DMS 273 (cell line): ENCODE measurements at regions not wholly inside any gene's neighbourhood (a gene's known extent, or its start where the extent isn't known, plus 50 kb on each side); places are given as distances from the start of the nearest gene placed in this dataset.

Experiments used
- DNase-seq: peaks from one replicate; lab custom pipeline; 2025; ENCODE audit not compliant: unreplicated experiment; lab: John Stamatoyannopoulos, UW

DNA sequence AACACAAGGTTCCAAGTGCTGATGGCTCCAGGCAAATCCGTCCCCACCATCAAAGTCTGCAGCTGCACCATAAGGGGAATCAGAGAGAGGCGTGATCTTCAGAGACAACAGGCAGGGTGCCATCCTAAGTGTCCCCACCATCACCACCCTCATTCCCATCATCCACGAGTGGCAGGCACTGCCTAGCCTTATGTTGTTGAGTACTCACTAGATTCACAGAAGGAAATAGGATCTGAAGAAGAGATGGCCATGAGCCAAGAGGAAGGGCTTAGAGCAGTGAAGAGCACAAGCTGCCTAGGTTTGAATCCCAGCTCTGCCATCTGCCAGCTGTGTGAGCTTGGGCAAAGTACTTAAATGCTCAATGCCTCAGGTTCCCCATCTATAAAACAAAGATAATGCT lies 207.3 kb upstream of the CSF3R start:
- peak; percentile 80 for DNase-seq

DNA sequence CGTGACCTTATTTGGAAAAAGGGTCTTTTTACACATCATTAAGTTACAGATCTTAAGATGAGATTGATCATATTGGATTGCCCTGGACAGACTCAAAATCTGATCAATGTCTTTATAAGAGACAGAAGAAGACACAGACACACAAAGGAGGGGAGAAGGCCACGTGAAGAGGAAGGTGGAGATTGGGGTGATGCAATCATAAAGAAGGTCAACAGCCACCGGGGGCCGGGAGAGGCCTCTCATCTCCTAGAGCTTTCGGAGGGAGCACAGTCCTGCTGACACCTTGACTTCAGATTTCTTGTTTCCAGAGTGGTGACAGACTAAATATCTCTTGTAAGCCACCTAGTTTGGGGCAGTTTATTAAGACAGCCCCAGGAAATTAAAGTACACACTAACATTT lies 204.6 kb upstream of the CSF3R start:
- no peak for DNase-seq

GRCh38 chr1:36675931-36676562 lies 193.3 kb upstream of the CSF3R start:
- no peak for DNase-seq

DNA sequence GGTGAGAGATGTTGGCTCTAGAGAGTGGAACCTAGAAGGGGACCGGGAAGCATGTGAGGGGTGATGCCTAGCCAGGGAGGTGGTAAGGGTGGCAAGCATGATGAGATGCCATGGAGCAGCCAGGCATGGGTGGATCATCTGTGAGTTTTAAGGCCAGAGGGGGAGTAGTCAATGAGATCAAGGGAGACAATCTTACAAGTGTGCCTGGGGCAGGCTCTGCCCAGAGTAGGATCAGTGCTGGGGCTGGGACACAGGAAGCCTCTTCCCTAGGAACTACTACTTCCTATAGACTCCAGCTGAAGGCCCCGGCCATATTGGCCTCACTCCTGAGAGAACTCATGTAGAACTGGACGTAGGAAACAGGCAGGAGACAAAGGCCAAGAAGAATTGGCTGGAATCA lies 192.4 kb upstream of the CSF3R start:
- no peak for DNase-seq

DNA sequence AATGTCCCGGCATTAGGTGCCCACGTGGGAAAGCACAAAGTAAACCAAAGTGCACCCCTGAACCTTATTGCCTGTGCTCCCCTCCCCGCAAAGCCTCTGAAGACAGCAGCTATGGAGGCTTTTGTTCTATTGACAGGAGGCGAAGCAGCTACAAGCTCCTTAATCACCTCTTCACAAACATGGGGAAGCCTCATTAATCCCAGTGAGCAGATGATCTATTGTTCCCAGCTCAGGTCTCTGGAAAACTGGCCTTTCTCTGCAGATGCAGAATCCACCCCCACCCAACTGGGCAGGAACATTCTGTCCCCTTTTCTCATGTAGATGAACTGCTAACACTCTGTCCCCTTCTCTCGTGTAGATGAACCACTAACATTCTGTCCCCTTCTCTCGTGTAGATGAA lies 190.5 kb upstream of the CSF3R start:
- DNase-seq: no peak

GRCh38 chr1:36669262-36669661 lies 186.5 kb upstream of the CSF3R start:
- no peak for DNase-seq

DNA sequence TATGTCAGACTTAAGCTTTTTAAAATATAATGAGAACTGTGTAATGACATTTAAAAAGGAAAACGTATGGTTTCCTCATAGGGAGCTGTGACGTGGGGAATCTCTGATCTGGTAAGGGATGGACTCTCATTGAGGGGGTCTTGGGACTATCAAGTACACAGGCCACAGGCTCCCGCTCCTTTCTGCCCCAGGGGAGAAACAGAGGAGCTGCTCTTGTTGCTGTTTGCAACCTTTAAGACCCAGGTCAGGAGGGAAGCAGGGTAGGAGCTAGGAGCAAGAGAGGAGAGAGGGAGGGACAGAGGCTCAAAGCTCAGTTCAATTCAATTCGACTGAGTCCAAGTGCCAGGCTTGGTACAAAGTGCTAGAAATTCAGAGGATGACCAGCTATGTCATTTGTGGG lies 185.1 kb upstream of the CSF3R start:
- DNase-seq: no peak

DNA sequence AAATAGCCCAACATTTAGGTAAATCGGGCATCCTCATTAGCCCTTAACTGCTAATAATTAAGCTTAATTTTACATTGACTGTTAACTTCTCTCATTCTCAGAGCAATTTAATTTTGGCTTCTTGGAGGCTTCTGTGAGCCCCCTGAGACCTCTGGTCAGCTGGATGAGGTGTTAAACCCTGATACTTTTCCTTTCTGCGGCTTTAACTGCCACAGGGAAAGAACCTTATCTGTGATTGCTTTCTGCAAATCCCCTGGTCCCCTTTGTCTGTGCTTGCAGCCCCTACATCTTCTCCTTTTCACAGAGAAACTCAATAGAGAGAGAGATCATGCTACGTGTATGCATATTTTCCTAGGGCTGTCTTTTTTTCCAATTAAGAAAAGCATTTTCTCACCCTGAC lies 184.5 kb upstream of the CSF3R start:
- no peak for DNase-seq

- no peak for DNase-seq
These were observed 182.9 kb upstream of the CSF3R start for GRCh38 chr1:36665478-36666080.

GRCh38 chr1:36664571-36665287 lies 182.0 kb upstream of the CSF3R start:
- peak; percentile 80 for DNase-seq

GRCh38 chr1:36663772-36664430 lies 181.2 kb upstream of the CSF3R start:
- no peak for DNase-seq

- DNase-seq: peak; percentile 78
These were observed 176.1 kb upstream of the CSF3R start for GRCh38 chr1:36658838-36659237.

DNA sequence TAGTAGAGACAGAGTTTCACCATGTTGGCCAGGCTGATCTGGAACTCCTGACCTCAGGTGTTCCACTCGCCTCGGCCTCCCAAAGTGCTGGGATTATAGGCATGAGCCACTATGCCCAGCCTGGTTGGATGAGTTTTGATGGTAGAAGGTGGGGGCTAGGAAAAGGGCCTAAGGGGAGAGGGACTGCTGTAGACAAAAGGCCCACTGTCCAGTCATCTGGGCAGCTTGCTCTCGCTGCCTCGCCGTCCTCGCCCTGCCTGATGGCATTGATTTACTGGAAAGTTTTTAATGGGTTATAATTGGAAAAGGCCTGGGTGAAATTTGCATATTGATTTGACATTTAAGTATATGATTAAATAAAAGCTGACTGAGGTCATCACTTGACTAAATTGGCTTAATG lies 175.1 kb upstream of the CSF3R start:
- no peak for DNase-seq

GRCh38 chr1:36656838-36657237 lies 174.1 kb upstream of the CSF3R start:
- DNase-seq: no peak

- no peak for DNase-seq
These were observed 173.6 kb upstream of the CSF3R start for GRCh38 chr1:36656271-36656670.

DNA sequence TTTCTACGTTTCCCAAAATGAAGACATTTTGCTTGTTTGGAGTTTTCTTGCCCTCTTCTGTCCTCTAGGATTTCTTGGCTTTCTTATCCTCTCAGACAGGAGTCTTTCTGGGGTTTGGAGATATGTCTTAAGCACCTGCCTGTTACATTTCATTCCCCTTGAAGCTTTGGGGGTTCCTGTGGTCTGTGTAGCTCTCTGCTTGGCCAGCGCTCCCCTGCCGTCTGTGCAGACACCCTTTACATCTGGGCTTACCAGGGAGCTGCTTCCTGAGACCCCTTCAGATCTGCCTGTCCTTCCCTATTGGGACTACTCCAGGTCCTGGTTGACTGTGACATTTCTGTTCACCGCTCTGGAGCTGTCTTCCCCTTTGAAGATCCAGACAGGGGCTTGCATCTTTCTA lies 171.9 kb upstream of the CSF3R start:
- DNase-seq: no peak

- DNase-seq: peak; percentile 58
These were observed 171.1 kb upstream of the CSF3R start for GRCh38 chr1:36653850-36654249.

GRCh38 chr1:36652586-36652985 lies 169.9 kb upstream of the CSF3R start:
- DNase-seq: no peak

- DNase-seq: no peak
These were observed 169.3 kb upstream of the CSF3R start for GRCh38 chr1:36652011-36652410.

DNA sequence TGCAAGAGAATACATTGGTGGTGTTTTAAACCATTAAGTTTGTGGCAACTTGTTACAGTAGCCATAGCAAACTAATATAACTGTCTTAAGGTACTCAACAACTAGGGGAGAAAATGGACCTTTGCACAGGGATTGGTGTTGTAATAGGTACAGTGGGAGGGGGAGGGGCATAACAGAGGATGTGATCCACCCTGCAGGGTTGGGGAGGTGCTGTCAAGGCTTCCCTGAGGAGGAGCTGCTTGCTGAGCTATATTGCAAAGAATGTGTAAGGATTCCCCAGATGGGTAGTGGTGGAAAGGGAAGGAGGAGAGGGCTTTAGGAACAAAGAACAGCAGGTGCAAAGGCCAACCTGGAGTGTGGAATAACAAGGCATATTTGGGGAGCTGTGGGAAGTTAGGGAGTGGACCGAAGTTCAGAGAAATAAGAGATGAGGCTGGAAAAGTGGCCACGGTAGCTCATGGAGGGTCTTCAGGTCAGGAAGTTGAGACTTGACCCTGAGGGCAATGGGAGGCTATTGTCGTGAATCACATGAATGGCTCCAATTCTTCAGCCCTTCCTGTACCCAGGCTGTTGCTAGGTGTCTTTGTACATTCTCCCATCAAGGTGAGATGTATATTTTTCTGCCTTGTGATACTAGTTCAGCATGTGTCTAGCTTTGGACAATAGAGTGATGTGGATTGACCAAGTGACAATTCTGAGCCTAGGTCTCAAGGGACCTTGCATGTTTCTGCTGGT lies 168.6 kb upstream of the CSF3R start:
- DNase-seq: no peak
